SH-SY5Y (cell line): ENCODE measurements at regions not wholly inside any gene's neighbourhood (a gene's known extent, or its start where the extent isn't known, plus 50 kb on each side); places are given as distances from the start of the nearest gene placed in this dataset.

Experiments used
- GATA2 ChIP-seq: IDR thresholded peaks from 2 replicates; pipeline ENCODE4 v1.6.1; 2011; ENCODE audit warnings: mild to moderate bottlenecking, low read depth, low read length
- GATA3 ChIP-seq: IDR thresholded peaks from 2 replicates; pipeline ENCODE4 v1.6.1; 2011; ENCODE audit warnings: low read depth, mild to moderate bottlenecking, low read length, moderate library complexity

DNA sequence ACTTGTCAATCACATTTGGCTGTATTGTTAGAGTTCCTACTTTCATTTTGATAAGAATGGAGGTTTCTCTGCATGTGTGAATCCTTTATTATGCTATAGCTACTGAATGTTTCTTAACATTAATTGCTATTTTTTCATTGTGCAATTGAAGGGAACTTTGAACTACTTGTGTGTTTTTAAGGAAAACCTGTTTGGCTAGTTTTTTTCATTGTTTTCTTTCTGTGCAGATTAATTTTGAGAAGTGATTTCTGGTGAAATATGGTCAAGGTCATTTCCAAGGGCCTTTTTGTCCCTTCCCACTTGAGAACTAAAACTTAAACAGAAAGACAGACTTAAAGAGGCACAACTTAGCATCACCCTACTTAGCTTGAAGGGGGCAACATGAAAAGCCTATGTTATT is 1309.2 kb upstream of the WWC1 start:
- TF ChIP-seq GATA3 (no peak), GATA2 (no peak)

DNA sequence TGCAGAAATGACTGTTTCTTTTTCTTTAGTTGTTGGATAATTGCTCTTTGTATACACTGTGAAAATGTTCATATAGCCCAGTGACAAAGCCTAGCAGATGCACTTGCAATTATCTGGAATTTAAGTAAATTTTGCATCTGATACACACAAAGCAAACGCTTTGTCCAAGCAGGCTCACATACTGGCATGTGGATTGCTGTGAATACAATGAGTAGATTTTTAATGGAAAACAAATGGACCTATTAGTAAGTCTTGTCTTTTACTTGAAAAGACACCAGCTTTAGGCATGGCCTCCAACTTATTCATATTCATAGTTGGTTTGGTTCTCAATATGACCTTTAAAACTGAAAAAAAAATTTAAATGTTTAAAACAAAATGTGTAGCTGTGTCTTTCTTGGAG is 1299.8 kb upstream of the WWC1 start:
- TF ChIP-seq GATA2 = no peak
- no peak for TF ChIP-seq GATA3

DNA sequence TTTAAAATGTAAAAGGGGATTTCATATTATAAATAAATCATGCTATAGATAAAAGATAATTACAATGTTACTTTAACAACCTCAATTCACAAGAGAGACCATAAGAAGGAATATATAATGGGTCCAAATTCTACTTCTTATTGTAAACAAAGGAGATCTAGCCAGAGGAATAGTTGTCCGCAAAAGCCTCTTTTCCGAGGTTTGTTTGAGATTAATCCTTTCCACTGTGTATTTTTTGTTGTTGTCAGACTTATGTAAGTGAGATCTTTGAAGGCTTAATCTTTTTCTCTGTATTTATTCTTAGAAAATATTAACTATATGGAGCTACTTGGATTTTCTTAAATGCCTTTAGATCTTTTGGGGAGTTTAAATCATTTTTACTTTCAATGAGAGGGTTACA is 1299.3 kb upstream of the WWC1 start:
- TF ChIP-seq GATA3 (no peak), GATA2 (no peak)

DNA sequence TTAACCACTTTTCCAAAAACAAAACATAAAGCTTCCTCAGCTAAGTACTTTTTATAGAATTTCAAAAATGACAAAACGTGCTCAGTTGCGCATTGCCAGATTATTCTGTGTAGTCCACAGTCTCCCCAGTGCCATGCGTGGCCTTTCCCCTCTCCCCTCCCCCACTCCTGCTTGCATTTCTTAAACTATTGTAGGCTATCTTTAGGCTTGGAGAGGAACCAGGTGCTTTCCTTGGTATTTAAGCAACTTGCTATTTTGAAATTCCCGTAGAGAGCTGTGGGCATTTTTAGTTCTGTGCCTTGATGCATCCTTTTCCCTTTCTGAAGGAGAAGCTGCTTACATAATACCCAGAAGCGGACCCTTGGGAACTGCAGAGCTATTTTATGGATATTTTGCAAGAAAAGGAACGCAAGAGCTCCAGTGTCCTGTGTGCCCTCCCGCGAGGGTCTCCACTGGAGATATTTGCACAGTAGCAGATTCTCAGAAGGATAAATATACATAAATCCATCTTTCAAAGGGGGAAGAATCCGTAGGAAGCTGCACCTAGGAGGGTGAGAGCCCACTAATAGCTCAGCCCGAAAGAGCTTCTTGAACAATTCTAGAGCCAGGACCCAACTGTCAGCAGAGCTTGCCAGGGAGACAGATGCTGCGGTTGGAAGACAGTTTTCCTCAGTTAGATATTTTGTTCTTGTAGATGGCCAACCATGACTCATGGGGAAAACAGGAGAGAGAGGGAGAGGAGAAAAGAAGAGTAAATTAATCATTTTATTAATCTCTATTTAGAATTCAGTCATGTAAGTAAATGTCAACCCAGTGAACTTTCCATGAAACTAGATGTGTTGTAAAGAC is 1298.3 kb upstream of the WWC1 start:
- TF ChIP-seq GATA2 (no peak), GATA3 (no peak)

DNA sequence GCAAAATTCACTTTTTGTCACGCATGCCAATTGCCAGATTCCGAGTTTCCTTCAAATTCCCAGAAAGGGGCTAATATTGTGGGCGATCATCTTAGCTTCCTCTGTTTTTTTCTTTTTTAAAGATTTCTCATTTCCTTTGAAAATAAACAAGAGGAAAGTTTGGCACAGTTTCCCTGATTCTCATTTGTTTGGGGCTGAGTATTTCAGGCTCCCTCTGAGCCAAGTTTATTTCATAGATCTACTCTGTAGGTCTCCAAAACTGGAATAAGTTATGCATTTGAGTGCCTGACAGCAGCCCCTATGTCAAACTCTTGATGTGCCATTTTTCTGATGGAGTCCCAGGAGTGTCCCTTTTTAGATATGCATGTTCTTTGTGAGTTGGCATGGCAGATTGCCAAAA is 1297.2 kb upstream of the WWC1 start:
- no peak for TF ChIP-seq GATA2
- no peak for TF ChIP-seq GATA3

GRCh38 chr5:167001246-167001645 is 1290.2 kb upstream of the WWC1 start:
- no peak for TF ChIP-seq GATA2
- TF ChIP-seq GATA3 = no peak

GRCh38 chr5:167008705-167009104 is 1282.7 kb upstream of the WWC1 start:
- TF ChIP-seq GATA3 (no peak), GATA2 (no peak)

DNA sequence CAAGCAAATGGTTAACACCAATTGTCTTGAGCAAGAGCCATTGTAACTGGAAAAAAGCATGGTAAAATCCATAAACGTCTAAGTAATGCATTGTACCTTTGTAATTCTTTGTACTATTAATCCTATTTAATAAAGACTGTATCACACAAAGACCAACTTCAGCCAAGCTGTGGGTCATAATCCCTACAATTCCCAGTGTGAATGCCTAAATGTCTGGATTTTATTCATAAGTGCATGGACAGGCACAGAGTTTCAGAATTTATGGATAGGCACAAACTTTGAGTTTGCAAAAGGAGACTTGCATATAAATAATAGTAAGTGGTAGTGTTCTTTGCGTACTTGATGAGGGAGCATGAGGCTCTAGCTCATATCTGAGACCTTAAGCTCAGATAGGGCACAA is 1280.2 kb upstream of the WWC1 start:
- no peak for TF ChIP-seq GATA2
- no peak for TF ChIP-seq GATA3

DNA sequence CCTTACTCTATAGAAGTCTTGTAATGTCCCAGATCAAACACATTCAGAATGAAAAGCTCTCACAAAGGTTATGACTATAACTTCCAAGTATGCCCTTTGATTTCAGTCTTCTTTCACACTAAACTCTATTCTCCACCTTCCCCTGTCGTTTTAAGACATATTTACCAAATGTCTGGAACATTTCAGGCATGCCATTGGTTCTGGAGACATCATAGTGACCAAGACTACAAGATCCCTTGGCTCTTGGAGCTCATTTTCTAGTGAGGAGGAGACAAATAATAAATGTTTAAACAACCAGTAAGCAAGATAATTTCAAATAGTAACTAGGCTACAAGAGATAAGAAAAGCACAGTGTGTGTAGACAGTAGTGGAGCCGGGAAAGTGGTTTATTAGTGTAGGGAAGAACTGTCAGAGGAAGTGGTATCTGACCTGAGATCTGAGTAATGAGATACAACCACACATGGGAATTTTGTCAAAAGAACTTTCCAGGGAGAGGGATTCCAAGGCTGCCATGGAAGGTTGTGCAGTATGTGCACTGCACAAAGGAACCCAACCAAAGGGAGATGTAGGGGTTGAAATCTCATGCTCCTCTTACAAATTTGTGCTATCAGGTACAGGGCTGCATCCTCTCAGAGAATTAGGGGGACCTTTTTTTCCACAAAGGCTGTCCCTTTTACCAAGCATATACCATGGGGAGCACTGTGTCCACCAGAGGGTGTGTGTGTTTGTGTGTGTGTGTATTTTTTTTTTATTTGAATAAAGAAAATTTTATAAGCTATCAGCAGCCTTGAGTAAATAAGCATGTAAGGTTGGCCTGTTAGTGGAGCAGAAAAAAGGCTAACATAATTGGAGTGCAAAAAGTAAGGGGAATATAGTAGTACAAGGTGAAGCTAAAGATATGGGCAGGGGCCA is 1279.1 kb upstream of the WWC1 start:
- no peak for TF ChIP-seq GATA2
- no peak for TF ChIP-seq GATA3

- TF ChIP-seq GATA3 (no peak), GATA2 (no peak)
These were observed 1276.9 kb upstream of the WWC1 start for GRCh38 chr5:167014401-167015056.

DNA sequence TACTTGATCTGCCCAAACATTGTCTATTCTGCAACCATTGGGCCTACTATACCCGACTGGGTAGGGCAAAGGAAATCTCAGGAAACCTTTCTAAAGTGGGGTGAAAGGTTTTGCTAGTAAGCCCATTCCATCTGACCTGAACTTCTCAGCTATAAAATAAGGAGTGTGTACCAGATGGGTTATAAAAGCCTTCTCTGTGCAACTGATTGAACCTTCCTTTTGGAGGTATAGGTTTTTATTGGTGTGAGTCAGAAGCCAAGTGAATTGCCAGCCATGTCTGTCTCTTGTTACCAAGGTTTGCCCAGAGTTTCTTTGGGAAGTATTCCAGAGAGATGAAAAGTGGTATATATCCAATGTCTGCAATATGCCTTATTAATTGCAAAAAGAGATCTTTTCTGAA is 1271.0 kb upstream of the WWC1 start:
- no peak for TF ChIP-seq GATA3
- no peak for TF ChIP-seq GATA2

DNA sequence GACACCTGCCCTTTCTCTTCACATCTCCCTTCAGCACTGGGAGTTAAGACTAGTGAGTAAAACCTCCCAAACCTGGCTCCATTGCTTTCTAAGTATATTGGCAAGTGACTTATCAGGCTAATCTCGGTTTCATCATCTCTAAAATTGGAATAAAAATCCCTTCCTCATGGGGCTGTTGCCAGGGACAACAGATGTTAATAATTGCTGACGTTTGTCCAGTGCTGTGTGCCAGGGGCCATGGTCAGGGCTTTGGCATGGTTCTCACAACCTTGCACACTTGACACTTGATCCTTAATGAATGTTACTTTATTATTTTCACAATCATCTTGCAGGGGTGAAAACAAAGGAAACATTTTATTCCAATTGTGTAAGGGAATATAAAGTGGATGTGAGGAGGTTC is 1262.0 kb upstream of the WWC1 start:
- TF ChIP-seq GATA3 (no peak), GATA2 (peak; percentile 48)

- TF ChIP-seq GATA2 (no peak), GATA3 (no peak)
These were observed 1260.8 kb upstream of the WWC1 start for GRCh38 chr5:167030500-167031120.

DNA sequence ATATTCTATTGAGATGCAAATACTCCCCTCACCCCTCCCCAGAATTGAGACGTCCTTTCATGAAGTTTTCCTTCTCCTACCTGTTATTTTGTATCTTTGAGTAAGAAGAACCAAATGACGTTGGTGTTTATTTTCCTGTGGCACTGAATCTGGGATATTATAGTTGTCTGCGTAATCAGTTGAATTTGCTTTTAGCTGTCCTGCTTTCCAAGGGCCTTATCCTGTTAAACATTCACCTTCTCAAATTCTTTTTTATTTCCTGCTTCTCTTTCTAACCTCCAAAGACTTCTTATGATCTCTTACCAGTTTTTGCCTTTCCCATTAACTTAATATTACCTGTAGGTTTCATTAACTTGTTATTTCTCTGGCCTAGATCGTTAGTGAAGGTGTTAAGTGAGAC is 1254.9 kb upstream of the WWC1 start:
- TF ChIP-seq GATA2 (no peak), GATA3 (no peak)
